LNCAP (cell line): ENCODE measurements at regions not wholly inside any gene's neighbourhood (a gene's known extent, or its start where the extent isn't known, plus 50 kb on each side); places are given as distances from the start of the nearest gene placed in this dataset.

Experiments
- TF ChIP-seq, protein P1 (sequence below): fragments of 450-650 bp; IDR thresholded peaks from 2 replicates; pipeline ENCODE4 v1.5.1; 2017; ENCODE audit warnings: mild to moderate bottlenecking

GRCh38 chr15:93882141-93882540 lies 349.2 kb upstream of the MCTP2 start:
- TF ChIP-seq, protein P1, sequence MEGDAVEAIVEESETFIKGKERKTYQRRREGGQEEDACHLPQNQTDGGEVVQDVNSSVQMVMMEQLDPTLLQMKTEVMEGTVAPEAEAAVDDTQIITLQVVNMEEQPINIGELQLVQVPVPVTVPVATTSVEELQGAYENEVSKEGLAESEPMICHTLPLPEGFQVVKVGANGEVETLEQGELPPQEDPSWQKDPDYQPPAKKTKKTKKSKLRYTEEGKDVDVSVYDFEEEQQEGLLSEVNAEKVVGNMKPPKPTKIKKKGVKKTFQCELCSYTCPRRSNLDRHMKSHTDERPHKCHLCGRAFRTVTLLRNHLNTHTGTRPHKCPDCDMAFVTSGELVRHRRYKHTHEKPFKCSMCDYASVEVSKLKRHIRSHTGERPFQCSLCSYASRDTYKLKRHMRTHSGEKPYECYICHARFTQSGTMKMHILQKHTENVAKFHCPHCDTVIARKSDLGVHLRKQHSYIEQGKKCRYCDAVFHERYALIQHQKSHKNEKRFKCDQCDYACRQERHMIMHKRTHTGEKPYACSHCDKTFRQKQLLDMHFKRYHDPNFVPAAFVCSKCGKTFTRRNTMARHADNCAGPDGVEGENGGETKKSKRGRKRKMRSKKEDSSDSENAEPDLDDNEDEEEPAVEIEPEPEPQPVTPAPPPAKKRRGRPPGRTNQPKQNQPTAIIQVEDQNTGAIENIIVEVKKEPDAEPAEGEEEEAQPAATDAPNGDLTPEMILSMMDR: no peak

- TF ChIP-seq, protein P1: no peak
Observed at GRCh38 chr15:93881310-93881709, 350.1 kb upstream of the MCTP2 start.

GRCh38 chr15:93880358-93880757 lies 351.0 kb upstream of the MCTP2 start:
- TF ChIP-seq, protein P1: no peak

DNA sequence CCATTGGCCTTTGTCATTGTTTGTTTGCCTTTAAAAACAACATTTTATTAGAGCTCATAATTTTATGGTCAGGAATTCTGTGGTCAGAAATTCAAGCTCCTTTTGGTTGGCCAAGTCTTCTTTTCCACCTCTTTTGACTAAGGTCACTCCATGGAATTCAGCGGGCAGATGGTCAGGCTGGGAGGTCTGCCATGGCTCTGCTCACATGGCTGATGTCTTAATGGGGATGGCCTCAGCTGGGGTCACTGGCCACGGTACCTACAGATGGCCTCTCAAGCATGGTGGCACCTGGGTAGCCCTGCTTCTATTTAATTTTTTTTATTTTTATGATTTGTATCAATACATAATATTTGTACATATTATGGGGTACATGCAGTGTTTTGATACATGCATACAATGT lies 360.8 kb upstream of the MCTP2 start:
- TF ChIP-seq, protein P1: no peak

GRCh38 chr15:93866948-93867347 lies 364.4 kb upstream of the MCTP2 start:
- TF ChIP-seq, protein P1: no peak

GRCh38 chr15:93866476-93866875 lies 364.9 kb upstream of the MCTP2 start:
- TF ChIP-seq, protein P1: no peak

DNA sequence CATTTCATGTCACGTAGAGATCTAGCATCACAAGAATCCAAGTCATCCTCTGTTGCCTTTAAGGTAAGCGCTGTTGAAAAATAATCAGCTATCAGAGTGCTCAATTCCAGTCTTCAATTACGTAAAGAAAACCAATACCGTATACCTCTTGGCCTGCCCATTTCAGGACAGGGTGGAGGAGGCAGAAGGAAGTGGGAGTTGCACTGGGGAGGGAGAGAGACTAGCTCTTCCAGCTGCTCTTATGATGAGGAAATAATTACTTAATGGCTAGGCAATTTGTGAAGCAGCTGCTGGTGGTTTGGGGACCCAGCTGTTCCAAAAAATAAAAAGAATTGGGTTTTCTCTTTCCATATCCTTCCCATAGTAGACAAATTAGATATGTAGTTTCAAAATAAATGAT lies 365.8 kb upstream of the MCTP2 start:
- TF ChIP-seq, protein P1: no peak

DNA sequence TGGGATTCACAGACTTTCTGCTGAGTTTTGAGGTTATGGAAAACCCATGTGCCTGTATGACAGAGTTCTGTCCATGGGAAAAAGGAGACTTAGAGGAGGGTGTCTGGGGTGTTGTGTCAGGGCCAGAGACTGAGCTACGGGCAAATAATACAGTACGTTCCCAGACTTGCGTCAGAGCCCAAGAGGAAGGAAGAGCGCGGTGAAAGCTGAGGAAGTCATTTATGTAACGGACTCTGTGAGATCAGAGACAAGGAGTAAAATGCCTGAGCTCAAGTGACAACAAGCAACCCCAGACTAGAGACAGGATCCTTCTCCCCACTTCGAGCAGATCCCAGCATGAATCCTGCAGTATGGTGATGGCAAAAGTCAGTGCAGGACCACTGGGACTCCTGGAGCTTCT lies 368.6 kb upstream of the MCTP2 start:
- TF ChIP-seq, protein P1: no peak
